ENCODE measurements at regions not wholly inside any gene's neighbourhood (a gene's known extent, or its start where the extent isn't known, plus 50 kb on each side); places are given as distances from the start of the nearest gene placed in this dataset.

GRCh38 chr4:140316799-140317198 is 56.6 kb upstream of the SCOC start:
- no peak for DNase-seq

DNA sequence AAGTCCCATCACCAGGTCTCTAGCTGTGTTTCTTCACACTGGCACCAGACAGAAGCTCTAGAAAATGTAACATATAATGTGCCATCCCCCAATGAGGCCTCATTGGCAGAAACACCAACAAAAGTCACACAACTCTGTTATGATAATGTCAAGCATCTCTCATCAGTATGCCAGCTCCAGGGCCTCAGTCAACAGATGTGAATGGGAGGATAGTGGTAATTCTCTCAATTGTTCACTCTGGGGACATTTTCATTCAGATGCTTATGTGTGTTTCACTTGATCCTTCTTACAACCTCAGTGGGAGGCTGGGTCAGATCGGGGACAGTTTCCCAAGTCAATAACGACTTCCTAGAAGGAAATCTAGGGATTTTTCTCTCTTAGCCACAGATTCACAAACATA is 57.5 kb upstream of the SCOC start:
- DNase-seq = no peak

- DNase-seq = no peak
Observed at GRCh38 chr4:140315438-140315837, 58.0 kb upstream of the SCOC start.

GRCh38 chr4:140315019-140315418 is 58.4 kb upstream of the SCOC start:
- DNase-seq = no peak

GRCh38 chr4:140312100-140312499 is 61.3 kb upstream of the SCOC start:
- DNase-seq = no peak

- DNase-seq = no peak
Observed at GRCh38 chr4:140311257-140311835, 62.1 kb upstream of the SCOC start.

- DNase-seq = no peak
Observed at GRCh38 chr4:140309124-140309870, 64.1 kb upstream of the SCOC start.

DNA sequence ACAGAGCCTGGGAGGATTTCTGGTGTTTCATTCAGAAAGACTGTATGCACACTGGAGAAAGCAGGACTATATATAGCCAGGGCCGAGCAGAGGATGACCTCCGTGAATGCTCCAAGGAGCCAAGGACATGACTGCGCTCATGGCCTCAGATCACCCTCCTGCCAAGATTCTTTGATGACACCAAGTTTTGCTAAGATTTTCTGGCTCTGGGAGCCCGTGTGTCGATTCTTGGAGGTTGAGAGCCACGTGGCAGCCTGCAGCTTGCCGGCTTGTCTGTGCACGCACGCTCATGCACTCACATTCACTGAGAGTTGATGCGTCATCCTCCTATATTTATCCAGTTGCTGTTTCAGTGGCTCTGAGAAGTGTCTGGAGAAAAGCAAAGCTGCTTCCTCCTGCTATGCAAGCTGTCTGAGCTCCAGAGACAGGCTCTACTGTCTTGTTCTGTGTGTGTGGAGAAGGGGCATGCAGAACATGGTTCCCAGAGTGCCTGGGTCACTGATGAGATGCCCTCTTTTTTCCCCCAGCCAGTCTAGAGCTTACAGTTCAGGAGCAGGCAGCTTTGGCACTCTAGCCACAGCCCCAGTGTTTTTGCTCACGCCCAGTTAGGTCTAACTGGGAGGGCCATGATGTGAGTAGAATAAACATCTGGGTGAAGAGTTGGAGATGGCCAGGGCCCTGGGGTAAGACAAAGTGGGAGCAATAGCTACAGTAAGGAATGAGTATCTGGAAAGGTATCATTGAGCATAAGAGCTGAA is 64.9 kb upstream of the SCOC start:
- DNase-seq = no peak

DNA sequence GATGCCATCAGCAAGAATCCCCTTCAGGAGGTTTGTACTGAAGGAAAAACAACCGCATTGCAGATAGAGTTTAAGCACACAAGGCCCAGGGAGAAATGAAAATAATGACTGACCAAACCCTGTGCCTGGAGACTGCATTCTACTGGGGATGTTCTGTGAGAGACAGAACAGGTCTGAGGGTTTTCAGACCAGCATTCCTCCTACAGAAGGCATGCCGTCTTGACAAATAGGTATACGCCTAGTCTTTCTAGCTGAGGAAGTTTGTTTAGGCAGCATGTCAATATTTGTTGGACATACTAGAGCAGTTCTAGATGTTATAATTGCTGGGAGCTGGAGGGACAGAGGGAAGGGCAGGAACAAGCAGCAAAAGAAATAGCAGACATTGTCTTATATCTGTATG is 68.4 kb upstream of the SCOC start:
- no peak for DNase-seq

GRCh38 chr4:140304346-140304745 is 69.1 kb upstream of the SCOC start:
- DNase-seq = no peak

DNA sequence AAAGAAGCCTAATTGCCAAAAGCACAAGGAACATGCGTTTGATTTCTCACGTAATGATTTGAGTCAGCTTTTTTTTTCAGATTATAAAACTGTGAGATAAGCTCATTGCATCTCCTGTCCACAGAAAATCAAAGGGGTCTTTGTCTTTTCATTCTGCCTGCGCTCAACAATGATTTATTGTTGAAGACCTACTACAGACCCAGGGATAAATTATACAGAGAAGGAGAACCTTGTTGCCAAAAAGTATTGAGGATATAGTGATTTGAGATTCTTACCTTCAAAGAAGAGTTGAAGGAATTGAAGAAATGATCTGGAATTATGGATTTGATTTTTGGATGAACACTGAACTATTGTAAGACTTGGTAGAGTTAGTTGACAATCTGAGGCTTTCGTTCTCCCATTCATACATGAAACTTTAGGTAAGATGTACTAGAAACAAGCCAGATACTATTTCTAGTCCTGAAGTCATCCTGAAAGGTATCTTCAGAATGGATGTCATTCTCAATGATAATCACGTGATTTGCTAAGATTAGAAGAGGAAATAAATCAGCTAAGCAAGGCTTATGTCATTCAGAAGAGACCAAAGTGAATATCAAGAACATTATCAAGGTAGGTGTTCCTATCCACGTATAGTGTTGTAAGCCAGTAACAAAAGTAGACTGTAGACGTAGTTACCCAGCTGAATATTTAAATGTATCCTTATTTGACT is 71.1 kb upstream of the SCOC start:
- DNase-seq = no peak

DNA sequence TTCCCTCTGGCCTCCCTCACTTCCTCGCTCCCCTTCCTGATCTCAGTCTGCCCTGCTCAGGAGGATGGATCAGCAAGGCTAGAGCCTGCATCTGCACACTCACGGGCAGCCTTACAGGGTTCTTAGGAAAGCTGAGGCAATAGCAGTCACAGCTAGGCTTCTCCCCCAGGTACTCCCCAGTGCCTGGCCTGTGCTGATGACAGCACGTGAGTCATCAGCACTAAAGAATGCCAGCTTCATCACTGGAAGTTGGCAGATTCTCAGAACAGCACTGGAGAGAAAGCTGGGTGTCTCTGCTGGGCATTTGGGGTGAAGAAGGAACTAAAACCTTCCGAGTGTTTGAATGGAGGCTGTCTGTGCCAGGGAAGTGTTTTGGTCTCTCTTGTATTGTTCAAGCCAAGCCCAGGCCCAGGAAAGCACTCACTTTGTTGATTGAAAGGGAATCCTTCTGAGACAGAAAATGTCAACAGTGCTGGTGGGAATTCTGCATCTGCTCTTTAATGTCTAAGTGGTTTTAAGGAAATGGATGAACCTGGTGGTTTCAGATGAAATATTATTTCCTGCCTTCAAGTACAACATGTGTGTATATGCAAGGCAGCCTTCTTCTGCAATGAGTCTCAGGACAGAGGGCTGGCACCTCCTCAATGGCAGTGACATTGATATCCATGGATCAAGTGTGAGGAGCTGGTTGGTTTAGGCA is 73.0 kb upstream of the SCOC start:
- no peak for DNase-seq

GRCh38 chr4:140298001-140298400 is 75.4 kb upstream of the SCOC start:
- DNase-seq = no peak

DNA sequence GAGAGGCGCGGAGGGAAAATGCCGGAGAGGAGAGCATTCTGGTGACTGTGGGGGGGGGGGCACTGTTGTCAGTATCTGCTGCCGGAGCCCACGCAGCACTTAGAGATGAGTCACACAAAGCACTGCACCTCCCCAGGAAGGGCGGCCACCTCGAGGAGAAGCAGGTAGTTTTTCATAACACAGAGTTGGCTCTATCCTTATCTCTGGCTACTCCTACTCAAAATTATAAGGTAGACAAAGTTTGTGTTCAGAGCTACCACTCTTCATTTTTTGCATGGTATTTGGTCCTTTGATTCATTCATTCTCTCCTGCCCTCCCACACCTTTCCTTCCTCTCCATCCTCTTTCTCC is 76.2 kb upstream of the SCOC start:
- no peak for DNase-seq

DNA sequence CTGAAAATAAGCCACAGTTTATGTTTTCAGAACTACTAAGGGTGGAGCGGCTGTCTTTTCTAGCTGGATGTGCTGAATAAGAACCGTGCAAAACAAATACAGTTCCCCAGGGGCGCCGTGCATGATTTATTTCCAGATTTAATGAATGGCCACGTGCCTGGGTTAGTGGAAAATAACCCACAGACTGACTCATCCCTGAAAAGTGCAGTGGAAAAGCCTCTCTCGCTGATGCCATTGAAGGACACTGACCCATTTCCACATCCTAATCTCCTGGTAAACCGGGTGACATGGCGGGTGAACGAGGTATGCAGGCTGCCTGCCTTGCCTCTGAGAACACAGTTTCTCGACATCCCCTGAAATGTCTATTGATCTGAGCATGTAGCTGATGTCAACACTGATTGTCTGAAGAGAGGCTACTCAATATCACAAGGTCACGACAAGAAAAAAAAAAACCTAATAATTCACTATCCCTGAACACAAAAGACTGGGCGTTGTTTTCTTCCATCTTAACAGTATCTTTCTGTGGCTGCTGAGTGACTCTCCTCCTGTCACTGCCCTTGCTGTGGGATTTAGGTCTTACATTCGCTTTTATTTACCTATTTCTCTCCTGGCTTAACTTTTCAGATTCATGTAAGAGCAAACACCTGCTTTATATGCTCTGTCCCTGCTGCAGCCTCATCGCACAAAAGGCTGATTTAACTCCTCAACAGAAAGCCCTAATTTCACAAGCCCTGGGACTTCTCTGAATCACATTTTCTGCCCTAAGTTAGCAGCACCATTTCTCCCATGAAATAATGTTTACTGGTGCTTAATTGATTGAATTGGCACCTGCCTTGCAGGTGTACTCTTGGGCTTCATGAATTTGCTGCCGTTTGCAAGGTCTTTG is 76.9 kb upstream of the SCOC start:
- no peak for DNase-seq

DNA sequence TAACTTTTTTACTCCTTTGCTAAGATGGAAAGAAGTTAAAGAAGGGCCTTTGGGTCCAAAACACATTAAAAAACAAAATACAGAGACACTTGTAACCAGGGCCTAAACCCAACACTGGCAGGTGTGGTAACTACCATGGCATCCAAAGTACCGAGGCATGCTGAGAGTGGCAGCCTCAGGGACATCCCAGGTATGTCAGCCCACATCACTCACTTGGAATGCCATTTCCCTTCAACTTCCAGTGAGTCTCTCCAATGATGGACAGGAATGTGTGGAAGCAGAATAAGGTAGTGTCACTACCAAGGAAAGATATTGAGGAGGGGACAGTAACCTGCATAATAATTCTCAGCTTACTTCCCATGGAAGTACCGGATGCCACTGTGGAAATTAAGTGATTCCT is 79.5 kb upstream of the SCOC start:
- no peak for DNase-seq

- DNase-seq = no peak
Observed at GRCh38 chr4:140291259-140291658, 82.2 kb upstream of the SCOC start.

- DNase-seq = no peak
Observed at GRCh38 chr4:140289486-140289885, 84.0 kb upstream of the SCOC start.

DNA sequence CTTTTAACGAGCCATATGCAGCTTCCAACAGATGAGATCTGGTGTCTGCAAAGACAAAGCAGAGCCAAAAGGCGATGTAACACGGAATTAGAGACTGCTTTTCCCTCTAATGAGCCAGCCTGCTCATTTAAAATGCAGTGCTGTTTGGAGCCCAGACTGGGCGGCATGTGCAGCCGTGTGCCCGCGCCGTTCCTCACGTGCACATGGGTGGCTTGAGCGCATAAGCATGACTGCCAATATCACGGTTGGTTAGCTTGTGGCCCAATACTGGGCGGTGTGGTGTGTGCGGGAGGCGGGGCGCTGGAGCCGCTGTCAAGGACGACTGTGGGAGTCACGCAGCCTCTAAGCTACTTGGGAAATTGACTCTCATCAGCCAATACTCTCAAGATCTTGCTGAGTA is 87.0 kb upstream of the SCOC start:
- no peak for DNase-seq

DNA sequence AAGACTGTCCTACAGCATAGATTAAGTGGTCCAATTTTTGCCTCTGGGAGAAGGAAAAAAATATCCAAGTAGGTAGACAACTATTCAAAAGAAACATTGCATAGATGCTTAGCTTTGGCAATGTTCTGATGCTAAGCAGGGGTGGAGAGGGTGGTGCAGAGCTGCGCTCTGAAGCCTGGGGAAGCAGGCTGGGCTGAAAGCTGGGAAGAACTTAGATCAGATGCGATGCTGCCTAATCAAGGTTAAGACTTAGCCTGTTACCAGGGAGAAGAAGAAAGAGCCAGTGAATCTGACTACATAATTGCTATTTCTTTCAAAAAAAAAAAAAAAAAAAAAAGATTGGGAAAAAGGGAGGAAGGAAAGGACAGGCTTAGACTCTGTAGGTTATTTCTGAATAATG is 89.0 kb upstream of the SCOC start:
- DNase-seq = no peak

DNA sequence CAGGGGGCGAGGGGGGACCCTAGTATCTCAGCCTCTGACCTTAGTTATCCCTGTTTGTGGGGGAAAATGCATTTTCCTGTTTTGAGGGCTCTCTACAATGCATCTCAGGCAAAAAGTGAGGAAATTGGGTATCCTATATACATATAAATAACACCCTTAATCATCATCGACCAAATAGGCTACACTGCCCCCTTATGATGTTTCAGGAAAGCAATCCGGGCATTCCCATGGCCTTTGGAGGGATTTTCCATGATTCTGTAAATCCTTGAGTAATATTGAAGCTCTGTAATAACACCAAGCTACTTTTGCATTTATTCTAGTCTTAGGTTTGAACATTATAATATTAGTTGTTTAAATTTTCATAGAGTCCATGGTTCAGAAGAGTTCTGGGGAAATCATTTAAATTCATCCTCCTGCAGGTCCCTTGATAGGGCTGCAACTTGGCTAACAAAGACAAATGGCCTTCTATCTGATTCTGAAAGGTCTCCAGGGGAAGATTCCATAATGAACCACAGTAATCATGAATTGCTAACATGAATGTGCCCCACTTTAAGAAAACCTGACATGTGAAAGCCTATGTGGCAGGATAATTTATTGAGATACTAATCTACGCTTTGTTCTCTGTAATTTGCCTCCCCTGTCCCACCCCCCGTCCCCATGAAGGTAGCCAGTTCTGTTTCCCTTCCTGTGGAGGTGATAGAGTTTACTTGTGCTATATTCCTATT is 91.5 kb upstream of the SCOC start:
- DNase-seq = no peak

Measured in SIG-M5 (cell line).